Glutamatergic neuron (in vitro differentiated cells): ENCODE measurements at regions not wholly inside any gene's neighbourhood (a gene's known extent, or its start where the extent isn't known, plus 50 kb on each side); places are given as distances from the start of the nearest gene placed in this dataset.

Experiments
- DNase-seq: peaks from one replicate; pipeline ENCODE4 v3.0.0; 2022
- H3K27ac Mint-ChIP-seq: one replicate; pipeline ENCODE4 v1.8.0; 2020; ENCODE audit warnings: mild to moderate bottlenecking, mixed read lengths, inconsistent platforms; ENCODE audit not compliant: unreplicated experiment
- H3K27me3 Mint-ChIP-seq: one replicate; pipeline ENCODE4 v1.8.0; 2020; ENCODE audit warnings: mild to moderate bottlenecking, moderate library complexity, mixed read lengths, inconsistent platforms; ENCODE audit not compliant: unreplicated experiment
- H3K36me3 Mint-ChIP-seq: one replicate; pipeline ENCODE4 v1.8.0; 2020; ENCODE audit warnings: mild to moderate bottlenecking, mixed read lengths, inconsistent platforms; ENCODE audit not compliant: unreplicated experiment
- H3K4me1 Mint-ChIP-seq: one replicate; pipeline ENCODE4 v1.8.0; 2020; ENCODE audit warnings: mild to moderate bottlenecking, low read depth, mixed read lengths, inconsistent platforms; ENCODE audit not compliant: unreplicated experiment
- H3K4me3 Mint-ChIP-seq: one replicate; pipeline ENCODE4 v1.8.0; 2020; ENCODE audit warnings: mild to moderate bottlenecking, mixed read lengths, inconsistent platforms; ENCODE audit not compliant: unreplicated experiment
- H3K9me3 Mint-ChIP-seq: one replicate; pipeline ENCODE4 v1.8.0; 2020; ENCODE audit warnings: mild to moderate bottlenecking, moderate library complexity, mixed read lengths, inconsistent platforms; ENCODE audit not compliant: unreplicated experiment
- CTCF ChIP-seq: fragments of 200-600 bp; sonication (generic); IDR thresholded peaks from one replicate; pipeline ENCODE4 v1.5.0; 2021; ENCODE audit not compliant: partially characterized antibody, unreplicated experiment

GRCh38 chr4:26139310-26139924 lies 181.4 kb upstream of the RBPJ start:
- TF ChIP-seq CTCF, result no peak
- Mint-ChIP-seq H3K4me3 (no peak overlapping the region), H3K27me3 (peaks cover 11% of the 10 kb centered on the region), H3K4me1 (peaks cover 16% of the 10 kb centered on the region), H3K9me3 (peaks cover 10% of the 10 kb centered on the region), H3K36me3 (peaks cover 5% of the 10 kb centered on the region), H3K27ac (no peak overlapping the region)
- no peak for DNase-seq

GRCh38 chr4:26140150-26140898 lies 180.5 kb upstream of the RBPJ start:
- Mint-ChIP-seq H3K27ac (no peak overlapping the region), H3K27me3 (peaks cover 11% of the 10 kb centered on the region), H3K4me3 (no peak overlapping the region), H3K36me3 (peaks cover under 1% of the 10 kb centered on the region), H3K4me1 (peaks cover 16% of the 10 kb centered on the region), H3K9me3 (peaks cover 9% of the 10 kb centered on the region)
- no peak for TF ChIP-seq CTCF
- no peak for DNase-seq

GRCh38 chr4:26141051-26141721 lies 179.6 kb upstream of the RBPJ start:
- Mint-ChIP-seq H3K27me3 (peaks cover 11% of the 10 kb centered on the region), H3K36me3 (no peaks in the 10 kb centered on the region), H3K27ac (peak overlapping the region; percentile 52), H3K4me1 (peaks cover 16% of the 10 kb centered on the region), H3K4me3 (peak overlapping the region; percentile 50), H3K9me3 (peaks cover 8% of the 10 kb centered on the region)
- DNase-seq, result no peak
- TF ChIP-seq CTCF, result no peak

- no peak for TF ChIP-seq CTCF
- DNase-seq, result no peak
- peak overlapping the region; percentile 64 for H3K27ac Mint-ChIP-seq
- H3K4me3 Mint-ChIP-seq, result peak overlapping the region; percentile 50
- H3K27me3 Mint-ChIP-seq, result peaks cover 11% of the 10 kb centered on the region
- H3K4me1 Mint-ChIP-seq, result peaks cover 16% of the 10 kb centered on the region
- no peaks in the 10 kb centered on the region for H3K36me3 Mint-ChIP-seq
- H3K9me3 Mint-ChIP-seq, result peaks cover 11% of the 10 kb centered on the region
These were observed 178.7 kb upstream of the RBPJ start for GRCh38 chr4:26141911-26142638.
